Islet precursor cell (in vitro differentiated cells): ENCODE measurements at regions not wholly inside any gene's neighbourhood (a gene's known extent, or its start where the extent isn't known, plus 50 kb on each side); places are given as distances from the start of the nearest gene placed in this dataset.
A peak's percentile ranks its signal among the peaks of the same experiment; 100 is the strongest.
"Not testable (repeated sequence)": the region's sequence is repeated elsewhere in the genome, so short reads cannot be mapped to it uniquely, and the experiment has no call there.

Experiments
- DNase-seq: peaks from one replicate; pipeline ENCODE4 v3.0.0-alpha.2; 2018

DNA sequence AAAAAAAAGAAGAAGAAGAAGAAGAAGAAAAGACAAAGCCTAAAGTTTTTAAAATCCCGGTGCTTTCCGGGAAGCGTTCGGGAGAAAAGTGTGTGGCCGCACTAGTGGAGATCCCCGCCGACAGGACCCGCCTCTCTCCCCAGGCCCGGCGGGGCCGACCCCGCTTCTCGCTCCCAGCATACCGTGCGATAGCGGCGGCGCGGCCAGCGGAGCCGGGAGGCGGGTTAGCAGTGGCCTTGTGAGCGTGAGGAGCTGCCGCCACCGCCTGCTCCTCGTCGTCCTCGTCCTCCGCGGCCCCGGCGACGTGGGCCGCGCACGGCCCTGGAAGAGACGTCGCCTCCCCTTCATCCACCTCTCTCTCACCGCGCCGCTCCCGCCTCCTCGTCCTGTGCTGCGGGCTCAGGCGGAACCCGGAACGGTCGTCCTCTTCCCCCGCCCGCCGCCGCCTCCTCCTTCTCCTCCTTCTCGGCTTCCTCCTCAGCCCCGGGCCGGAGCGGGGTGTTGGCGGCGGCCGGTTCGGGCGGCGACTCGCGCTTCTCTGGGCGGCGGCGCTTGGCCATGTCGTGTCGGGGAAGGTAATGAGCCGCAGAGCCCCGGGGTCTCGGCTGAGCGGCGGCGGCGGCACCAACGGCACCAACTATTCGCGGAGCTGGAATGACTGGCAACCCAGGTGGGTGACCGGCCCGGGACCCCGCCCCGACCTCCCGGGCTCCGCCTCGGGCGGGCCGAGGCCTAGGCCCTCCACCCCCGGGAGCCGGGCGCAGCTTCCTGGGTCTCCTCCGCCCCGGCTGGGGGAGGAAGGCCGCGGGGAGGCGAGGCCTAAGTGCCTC is 62.6 kb upstream of the CDR2 start:
- peak; percentile 88 for DNase-seq

DNA sequence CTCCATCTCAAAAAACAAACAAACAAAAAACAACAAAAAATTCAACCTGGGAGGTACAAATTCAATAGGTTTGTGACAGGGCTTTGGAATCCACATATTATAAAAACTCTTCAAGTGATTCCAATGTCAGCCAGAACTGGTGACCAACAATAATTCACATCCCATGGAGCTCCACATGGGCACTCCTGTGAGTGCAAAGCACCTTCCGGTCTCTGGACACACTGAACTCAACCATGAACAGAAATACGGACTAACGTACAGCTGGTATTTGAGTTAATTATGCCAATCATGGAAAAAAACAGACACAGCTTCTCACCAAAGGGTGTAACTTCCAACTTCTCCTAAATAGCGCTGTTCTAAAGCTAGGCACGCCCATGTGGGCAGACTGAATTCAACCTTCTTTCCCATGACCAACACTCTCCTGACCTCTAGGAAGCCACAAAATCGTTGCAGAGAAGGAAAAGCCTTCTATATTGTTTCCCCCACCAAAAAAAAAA is 62.0 kb upstream of the CDR2 start:
- DNase-seq: not testable (repeated sequence)

DNA sequence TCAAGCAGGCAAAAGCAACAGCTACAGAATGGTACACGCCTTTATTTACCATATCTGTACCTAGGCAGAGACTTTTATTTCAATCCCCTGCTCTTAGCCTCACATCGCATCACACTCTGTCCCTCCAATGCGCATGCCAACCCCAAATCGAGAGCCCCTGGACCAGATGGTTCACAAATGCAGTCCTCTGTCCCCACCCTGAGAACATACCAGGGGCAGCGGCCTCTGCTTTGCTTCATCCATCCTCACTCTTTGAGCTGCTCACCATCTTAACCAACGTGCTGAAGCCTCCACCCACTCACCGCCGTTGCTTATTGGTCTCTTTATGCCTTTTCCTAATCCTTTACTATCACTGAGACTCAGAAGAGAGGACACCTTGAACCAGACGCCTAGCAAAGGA is 56.9 kb upstream of the CDR2 start:
- DNase-seq: not testable (repeated sequence)

DNA sequence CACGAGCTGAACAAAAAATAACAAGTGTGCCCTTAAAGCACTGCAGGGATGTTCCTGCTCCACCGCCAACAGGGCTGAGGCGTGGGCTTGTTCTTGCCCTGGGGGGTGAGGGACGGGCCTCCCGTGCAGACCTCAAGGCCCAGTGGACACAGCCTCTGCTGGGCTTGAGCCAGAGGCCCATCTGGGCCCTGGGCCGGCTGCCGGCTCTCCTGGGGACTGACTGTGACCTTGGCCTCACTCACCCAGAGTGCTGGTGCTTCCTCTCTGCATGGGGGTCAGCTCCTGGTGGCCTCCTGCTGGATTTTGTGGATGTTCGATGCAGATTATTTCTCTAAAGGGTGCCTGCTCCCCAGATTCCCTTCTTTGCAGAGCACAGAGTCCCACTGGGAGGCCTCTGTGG is 54.2 kb upstream of the CDR2 start:
- no peak for DNase-seq

- DNase-seq: no peak
These were observed 53.1 kb upstream of the CDR2 start for GRCh38 chr16:22427556-22427955.

DNA sequence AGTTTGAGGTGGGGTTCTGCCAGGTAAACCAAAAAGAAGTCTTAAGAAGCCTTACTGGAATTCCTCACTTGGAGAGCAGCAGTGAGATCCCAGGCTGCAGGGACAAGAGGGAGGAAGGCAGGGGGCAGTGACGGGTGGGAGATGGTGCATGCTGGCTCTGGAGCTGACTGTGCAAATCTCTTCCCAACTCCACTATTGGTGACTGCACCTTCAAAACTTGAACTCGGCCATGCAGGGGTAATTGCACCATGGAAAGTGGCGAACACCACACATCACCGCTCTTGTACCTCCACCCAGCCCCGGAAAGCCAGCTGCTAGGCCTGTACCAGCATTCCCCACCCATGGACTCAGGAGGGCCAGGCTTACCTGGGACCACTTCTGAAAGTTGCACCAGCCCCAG is 51.4 kb upstream of the CDR2 start:
- DNase-seq: no peak

GRCh38 chr16:22425036-22425801 is 50.8 kb upstream of the CDR2 start:
- no peak for DNase-seq

- no peak for DNase-seq
These were observed 49.9 kb upstream of the CDR2 start for GRCh38 chr16:22424161-22424937.
